Neural crest cell (in vitro differentiated cells): ENCODE measurements at regions not wholly inside any gene's neighbourhood (a gene's known extent, or its start where the extent isn't known, plus 50 kb on each side); places are given as distances from the start of the nearest gene placed in this dataset.
A peak's percentile ranks its signal among the peaks of the same experiment; 100 is the strongest.

ENCODE experiments used
- DNase-seq: peaks from one replicate; pipeline ENCODE4 v3.0.0; 2021; ENCODE audit warnings: low read depth, mixed read lengths, low spot score
- H3K27ac Mint-ChIP-seq: one replicate; pipeline ENCODE4 v1.8.0; 2021; ENCODE audit warnings: mild to moderate bottlenecking, mixed read lengths; ENCODE audit not compliant: unreplicated experiment
- H3K27me3 Mint-ChIP-seq: 2 replicates; pipeline ENCODE4 v1.8.0; 2021; ENCODE audit warnings: low read depth, mild to moderate bottlenecking, mixed read lengths
- H3K36me3 Mint-ChIP-seq: 2 replicates; pipeline ENCODE4 v1.8.0; 2021; ENCODE audit warnings: low read depth, mild to moderate bottlenecking, mixed read lengths
- H3K4me1 Mint-ChIP-seq: 2 replicates; pipeline ENCODE4 v1.8.0; 2021; ENCODE audit warnings: mixed read lengths
- H3K4me3 Mint-ChIP-seq: one replicate; pipeline ENCODE4 v1.8.0; 2021; ENCODE audit warnings: mild to moderate bottlenecking, mixed read lengths
- H3K9me3 Mint-ChIP-seq: 2 replicates; pipeline ENCODE4 v1.8.0; 2021; ENCODE audit warnings: mixed read lengths
- TF ChIP-seq, protein P1 (sequence below): fragments of 200-600 bp; sonication (generic); conservative IDR thresholded peaks from 2 replicates; pipeline ENCODE4 v1.5.0; 2021; ENCODE audit warnings: antibody characterized with exemption, mild to moderate bottlenecking

DNA sequence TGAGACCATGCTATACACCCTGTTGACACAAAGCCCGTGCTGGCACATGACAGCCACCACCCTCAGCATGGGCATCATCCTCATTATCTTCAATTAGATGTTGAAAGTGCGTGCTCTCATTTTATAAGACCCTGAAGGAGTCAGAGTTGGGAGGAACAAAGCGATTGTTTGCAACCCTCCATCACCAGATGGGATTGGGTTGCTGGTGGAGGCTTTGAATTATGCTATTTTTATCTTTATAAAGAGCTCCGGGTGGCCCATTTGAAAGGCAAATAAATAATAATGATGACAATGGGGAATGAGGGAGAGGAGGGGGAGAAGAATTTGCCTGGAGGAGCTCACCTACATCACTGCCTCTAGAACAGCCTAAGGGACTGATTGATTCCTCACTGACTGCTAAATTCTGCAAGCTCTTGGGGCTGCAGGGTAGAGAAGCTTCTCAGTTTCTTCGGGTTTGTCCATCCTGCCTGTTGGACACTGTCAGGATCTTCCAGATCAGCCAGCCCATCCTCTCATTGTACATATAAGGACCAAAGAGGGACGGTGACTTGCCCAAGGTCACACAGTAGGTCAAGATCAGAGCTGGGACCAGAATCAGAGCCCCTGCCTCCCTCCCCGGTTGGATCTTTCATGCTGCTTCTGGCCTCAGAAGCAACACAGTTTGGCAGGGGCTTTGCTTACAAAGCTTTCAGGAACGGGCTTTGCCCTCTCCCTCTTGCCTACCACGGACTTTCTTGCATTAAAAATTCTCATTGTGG is 130.9 kb upstream of the ZBTB40 start:
- no peak for DNase-seq
- no peak overlapping the region for H3K4me3 Mint-ChIP-seq
- no peaks in the 10 kb centered on the region for H3K9me3 Mint-ChIP-seq
- H3K27ac Mint-ChIP-seq, result peak overlapping the region; percentile 45
- H3K36me3 Mint-ChIP-seq, result no peaks in the 10 kb centered on the region
- peaks cover 38% of the 10 kb centered on the region for H3K4me1 Mint-ChIP-seq
- peaks cover 4% of the 10 kb centered on the region for H3K27me3 Mint-ChIP-seq
- TF ChIP-seq, protein P1, sequence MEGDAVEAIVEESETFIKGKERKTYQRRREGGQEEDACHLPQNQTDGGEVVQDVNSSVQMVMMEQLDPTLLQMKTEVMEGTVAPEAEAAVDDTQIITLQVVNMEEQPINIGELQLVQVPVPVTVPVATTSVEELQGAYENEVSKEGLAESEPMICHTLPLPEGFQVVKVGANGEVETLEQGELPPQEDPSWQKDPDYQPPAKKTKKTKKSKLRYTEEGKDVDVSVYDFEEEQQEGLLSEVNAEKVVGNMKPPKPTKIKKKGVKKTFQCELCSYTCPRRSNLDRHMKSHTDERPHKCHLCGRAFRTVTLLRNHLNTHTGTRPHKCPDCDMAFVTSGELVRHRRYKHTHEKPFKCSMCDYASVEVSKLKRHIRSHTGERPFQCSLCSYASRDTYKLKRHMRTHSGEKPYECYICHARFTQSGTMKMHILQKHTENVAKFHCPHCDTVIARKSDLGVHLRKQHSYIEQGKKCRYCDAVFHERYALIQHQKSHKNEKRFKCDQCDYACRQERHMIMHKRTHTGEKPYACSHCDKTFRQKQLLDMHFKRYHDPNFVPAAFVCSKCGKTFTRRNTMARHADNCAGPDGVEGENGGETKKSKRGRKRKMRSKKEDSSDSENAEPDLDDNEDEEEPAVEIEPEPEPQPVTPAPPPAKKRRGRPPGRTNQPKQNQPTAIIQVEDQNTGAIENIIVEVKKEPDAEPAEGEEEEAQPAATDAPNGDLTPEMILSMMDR, result no peak

- Mint-ChIP-seq H3K4me3 (no peak overlapping the region), H3K9me3 (no peaks in the 10 kb centered on the region), H3K36me3 (no peaks in the 10 kb centered on the region), H3K27ac (no peak overlapping the region), H3K4me1 (peaks cover 38% of the 10 kb centered on the region), H3K27me3 (peaks cover 4% of the 10 kb centered on the region)
- DNase-seq, result no peak
- TF ChIP-seq, protein P1, result no peak
Observed at GRCh38 chr1:22321917-22322316, 129.7 kb upstream of the ZBTB40 start.

DNA sequence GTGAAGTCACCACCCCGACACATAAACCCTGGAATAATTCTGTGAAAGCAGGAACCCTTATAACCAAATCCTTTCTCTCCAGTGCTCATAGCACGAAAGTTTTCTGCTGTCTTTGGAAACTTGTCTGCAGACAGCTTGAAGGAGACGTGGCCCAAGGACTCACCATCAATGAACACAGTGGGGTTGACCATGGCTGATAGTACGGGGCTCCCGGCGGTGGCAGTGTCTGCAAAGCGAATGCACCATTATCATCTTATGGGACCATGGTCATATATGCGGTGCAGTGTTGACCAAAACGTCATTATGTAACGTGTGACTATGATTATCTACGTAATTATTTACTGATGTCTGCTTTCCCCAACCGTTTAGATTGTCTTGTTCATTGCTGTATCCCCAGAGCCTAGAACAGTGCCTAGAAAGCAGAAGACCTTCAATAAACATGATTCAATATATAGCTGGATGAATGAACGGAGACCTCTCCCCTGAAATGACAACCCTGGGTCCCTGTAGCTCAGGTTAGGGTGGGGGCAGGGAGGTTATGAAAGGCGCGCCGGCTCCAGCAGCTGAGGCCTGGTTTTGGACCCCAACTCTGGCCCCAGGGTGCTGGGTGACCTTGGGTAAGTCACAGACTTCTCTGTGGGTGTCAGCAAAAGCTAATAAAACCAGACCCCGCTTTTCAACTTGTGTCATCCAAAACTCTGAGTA is 128.4 kb upstream of the ZBTB40 start:
- Mint-ChIP-seq H3K36me3 (no peaks in the 10 kb centered on the region), H3K4me1 (peaks cover 27% of the 10 kb centered on the region), H3K27ac (no peak overlapping the region), H3K27me3 (peaks cover 4% of the 10 kb centered on the region), H3K4me3 (no peak overlapping the region), H3K9me3 (no peaks in the 10 kb centered on the region)
- TF ChIP-seq, protein P1, result no peak
- DNase-seq, result no peak

DNA sequence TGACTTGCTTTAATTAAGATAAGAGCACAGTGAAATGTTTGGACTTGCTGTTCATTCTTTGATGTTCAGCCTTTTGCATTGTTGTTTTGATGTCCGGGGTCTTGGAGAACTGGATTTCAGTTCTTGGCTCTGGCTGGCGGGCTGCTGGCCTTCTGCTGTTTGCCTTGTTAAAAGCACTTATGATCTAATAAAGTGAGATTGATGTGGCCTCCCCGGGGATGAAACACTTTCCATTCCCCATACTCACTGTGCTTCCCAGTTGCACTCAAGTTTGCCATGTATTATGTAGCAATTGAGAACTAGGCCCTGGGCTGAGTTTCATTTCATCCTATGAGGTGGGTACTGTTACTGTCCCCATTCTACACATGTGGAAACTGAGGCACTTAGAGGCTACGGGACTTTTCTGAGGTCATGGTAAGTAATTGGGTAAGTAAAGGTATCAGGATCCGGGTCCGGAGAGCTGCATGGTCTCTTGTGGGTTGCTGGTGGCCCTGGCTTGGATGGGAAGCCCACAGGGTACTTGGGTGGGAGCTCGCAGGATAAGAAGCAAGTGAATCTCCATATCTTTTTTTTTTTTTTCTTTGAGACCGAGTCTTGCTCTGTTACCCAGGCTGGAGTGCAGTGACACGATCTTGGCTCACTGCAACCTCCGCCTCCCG is 127.7 kb upstream of the ZBTB40 start:
- Mint-ChIP-seq H3K36me3 (no peaks in the 10 kb centered on the region), H3K9me3 (no peaks in the 10 kb centered on the region), H3K27ac (no peak overlapping the region), H3K4me1 (peaks cover 22% of the 10 kb centered on the region), H3K27me3 (peaks cover 4% of the 10 kb centered on the region), H3K4me3 (no peak overlapping the region)
- TF ChIP-seq, protein P1, result no peak
- no peak for DNase-seq

DNA sequence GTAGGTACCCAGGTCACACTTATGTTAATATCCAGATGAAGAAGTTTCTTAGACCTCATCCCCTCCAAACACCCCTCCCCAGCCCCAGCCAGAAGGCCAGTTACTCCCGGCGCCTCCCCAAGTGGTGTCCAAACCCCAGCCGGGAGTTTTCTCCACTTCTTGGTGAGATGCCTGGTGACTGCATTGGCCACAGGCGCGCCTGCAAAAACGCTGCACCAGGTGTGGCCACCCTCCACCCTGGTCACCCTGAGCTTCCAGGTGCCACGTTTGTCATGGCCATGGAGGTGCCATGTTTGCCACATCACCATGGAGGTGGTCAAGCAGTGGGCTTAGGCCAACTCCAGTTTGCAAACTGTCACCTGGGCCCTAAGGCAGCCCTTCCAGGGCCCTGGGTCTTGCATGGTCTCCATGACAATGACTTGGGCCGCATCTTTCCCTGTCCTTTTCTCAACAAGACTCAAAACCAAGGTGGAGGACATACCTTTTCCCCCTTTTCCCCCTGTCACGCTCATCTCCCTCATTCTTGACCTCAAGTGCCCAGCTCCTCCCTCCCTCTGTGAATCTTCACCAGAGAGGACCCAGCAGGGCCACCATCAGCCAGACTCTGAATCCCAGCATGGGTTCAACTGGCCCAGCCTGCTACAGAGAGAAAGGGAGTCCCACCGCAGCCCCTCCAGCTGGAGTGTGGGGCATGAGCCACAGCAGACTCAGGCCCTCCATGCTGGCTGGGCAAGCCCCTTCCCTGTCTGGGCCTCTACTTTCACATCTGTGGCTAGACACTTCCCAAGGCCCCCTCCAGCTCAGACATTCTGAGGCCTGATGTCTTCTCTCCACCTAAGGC is 125.9 kb upstream of the ZBTB40 start:
- H3K9me3 Mint-ChIP-seq, result no peaks in the 10 kb centered on the region
- DNase-seq, result no peak
- H3K27me3 Mint-ChIP-seq, result no peaks in the 10 kb centered on the region
- TF ChIP-seq, protein P1, result no peak
- H3K4me1 Mint-ChIP-seq, result peaks cover 9% of the 10 kb centered on the region
- no peaks in the 10 kb centered on the region for H3K36me3 Mint-ChIP-seq
- no peak overlapping the region for H3K4me3 Mint-ChIP-seq
- H3K27ac Mint-ChIP-seq, result no peak overlapping the region
